ENCODE measurements at regions not wholly inside any gene's neighbourhood (a gene's known extent, or its start where the extent isn't known, plus 50 kb on each side); places are given as distances from the start of the nearest gene placed in this dataset.

DNA sequence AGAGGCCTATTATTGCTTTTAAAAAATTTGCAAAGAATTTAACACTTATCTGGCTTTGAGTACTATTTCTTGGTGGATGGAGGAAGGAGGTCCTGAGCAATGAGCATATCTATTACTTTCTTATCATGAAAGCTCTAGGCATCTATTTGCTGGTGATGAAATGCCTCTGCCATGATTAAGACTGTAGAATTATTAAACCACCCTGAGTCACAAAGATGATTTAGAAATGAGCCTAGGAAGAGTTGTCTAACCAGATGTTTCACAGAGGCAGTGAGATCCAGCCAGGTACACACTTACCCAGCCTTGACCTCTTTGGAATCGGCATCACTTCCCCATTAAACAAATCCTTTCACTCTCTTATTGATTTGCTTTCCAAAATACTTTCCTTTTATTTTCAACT, 304.4 kb upstream of the KIF2A start:
- H3K4me1 Mint-ChIP-seq (ENCODE audit: low read depth): no peaks in the 10 kb centered on the region
- no peak overlapping the region for H3K4me3 Mint-ChIP-seq
- no peaks in the 10 kb centered on the region for H3K27me3 Mint-ChIP-seq (ENCODE audit: low read depth)
- H3K9me3 Mint-ChIP-seq: no peaks in the 10 kb centered on the region
- no peaks in the 10 kb centered on the region for H3K36me3 Mint-ChIP-seq (ENCODE audit: low read depth)
- no peak overlapping the region for H3K27ac Mint-ChIP-seq

DNA sequence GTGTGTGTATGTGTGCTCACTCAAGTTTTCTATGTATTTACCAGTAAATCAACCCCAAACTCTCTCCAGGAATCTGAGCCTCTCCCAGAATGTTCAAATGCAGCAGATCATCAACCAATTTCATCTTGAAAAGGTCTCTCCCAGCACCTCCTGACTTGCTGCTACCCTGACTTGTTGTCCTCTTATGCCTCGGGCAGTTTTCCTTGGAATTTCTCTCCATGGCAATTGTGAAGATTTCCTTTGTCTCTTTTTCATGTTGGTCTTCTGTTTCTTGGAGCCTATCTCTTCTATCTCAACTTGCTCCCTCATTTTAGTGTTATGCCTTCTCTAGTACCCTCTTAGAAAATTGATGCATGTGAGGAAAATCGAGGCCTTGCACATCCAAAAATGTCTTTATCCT, 303.6 kb upstream of the KIF2A start:
- H3K27me3 Mint-ChIP-seq (ENCODE audit: low read depth): no peaks in the 10 kb centered on the region
- no peak overlapping the region for H3K27ac Mint-ChIP-seq
- no peaks in the 10 kb centered on the region for H3K9me3 Mint-ChIP-seq

DNA sequence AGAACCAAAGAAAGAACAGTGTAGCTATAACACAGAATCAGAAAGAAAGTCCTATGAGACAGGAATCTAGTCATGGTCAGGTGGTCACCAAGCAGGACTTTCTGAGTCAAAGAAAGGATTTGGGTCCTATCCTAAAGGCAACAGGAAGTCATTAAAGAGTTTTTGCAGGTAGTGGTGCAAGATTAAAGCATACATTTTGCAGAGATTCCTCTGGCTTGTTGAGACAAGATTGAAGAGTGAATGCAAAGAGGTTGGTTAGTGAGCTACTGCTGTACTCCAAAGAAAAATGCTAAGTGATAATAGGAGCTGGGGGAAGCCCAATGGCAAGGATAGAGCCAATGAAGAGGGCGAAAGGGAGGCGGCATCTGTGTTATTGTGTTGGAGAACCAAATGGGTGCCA, 300.5 kb upstream of the KIF2A start:
- no peaks in the 10 kb centered on the region for H3K27me3 Mint-ChIP-seq (ENCODE audit: low read depth)
- no peaks in the 10 kb centered on the region for H3K4me1 Mint-ChIP-seq (ENCODE audit: low read depth)
- no peak overlapping the region for H3K4me3 Mint-ChIP-seq
- H3K9me3 Mint-ChIP-seq: no peaks in the 10 kb centered on the region
- no peaks in the 10 kb centered on the region for H3K36me3 Mint-ChIP-seq (ENCODE audit: low read depth)
- H3K27ac Mint-ChIP-seq: no peak overlapping the region

More for the DNA sequence above, 303.6 kb upstream of the KIF2A start:
- Mint-ChIP-seq H3K4me1 (ENCODE audit: low read depth) (no peaks in the 10 kb centered on the region), H3K4me3 (no peak overlapping the region), H3K36me3 (ENCODE audit: low read depth) (no peaks in the 10 kb centered on the region)

DNA sequence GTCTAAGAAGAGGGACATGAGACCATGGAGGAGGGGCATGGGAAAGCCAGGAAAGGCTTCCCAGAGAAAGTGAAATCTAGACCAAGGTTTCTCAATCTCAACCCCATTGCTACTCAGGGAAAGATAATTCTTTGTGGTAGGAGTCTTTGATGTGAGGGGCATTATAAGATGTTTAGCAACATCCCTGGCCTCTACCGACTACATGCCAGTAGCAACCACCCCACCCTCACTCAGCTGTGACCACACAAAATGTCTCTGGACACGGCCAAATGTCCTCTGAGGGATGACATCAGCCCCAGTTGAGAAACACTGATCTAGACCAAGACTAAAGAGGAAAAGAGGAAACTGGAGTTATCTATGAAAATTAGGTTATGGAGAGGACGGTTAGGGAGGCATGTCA, 298.5 kb upstream of the KIF2A start:
- H3K27me3 Mint-ChIP-seq (ENCODE audit: low read depth): no peaks in the 10 kb centered on the region
- no peaks in the 10 kb centered on the region for H3K4me1 Mint-ChIP-seq (ENCODE audit: low read depth)
- no peaks in the 10 kb centered on the region for H3K9me3 Mint-ChIP-seq
- no peak overlapping the region for H3K4me3 Mint-ChIP-seq
- no peaks in the 10 kb centered on the region for H3K36me3 Mint-ChIP-seq (ENCODE audit: low read depth)
- no peak overlapping the region for H3K27ac Mint-ChIP-seq

DNA sequence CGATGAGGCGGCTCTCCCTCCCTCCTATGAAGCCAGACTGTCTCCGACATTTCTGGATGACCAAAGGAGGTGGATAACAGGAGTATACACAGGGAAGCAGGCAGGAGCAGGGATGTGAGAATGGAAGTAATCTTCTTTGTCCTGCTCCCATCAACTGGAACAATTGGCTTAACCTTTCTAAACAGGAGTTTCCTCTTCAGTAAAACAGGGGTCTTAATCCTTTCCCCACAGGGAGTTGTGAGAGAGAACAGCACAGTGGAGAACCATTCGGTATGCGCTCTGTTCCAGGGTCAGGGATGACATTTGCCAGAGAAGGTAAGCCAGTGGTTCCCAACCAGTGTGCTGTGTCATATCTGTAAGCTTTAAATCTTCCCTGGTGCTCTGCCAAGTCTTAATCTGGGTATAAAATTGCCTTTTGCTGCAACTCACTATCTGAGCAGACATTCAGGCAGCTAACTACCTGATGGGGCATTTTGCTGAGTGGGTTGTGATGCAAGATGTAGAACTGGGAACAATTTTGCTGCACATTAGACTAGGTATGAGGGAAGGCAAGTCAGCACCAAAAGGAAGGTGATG, 294.8 kb upstream of the KIF2A start:
- H3K4me3 Mint-ChIP-seq: no peak overlapping the region
- H3K27me3 Mint-ChIP-seq (ENCODE audit: low read depth): no peaks in the 10 kb centered on the region
- no peaks in the 10 kb centered on the region for H3K36me3 Mint-ChIP-seq (ENCODE audit: low read depth)
- no peak overlapping the region for H3K27ac Mint-ChIP-seq
- no peaks in the 10 kb centered on the region for H3K4me1 Mint-ChIP-seq (ENCODE audit: low read depth)
- H3K9me3 Mint-ChIP-seq: no peaks in the 10 kb centered on the region

DNA sequence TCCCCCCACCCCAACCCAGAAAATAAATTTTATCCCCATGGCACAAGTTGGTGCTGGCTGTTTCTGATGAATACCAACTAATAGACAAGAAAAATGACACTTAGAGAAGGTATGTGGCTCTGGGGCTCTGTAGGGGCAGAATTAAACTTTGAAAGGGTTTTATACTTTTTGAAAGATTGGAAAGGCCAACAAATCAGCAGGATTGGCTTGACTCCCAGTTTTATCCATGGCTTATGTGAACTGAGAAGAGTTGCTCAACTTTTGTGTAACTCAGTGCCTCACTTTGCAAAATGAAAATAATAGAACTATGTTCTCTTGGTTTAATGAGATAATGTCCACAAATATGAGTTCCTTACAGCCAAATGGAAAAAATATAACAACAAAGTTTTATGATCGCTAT, 288.9 kb upstream of the KIF2A start:
- Mint-ChIP-seq H3K9me3 (no peaks in the 10 kb centered on the region), H3K4me3 (no peak overlapping the region), H3K36me3 (ENCODE audit: low read depth) (no peaks in the 10 kb centered on the region), H3K27me3 (ENCODE audit: low read depth) (no peaks in the 10 kb centered on the region), H3K27ac (no peak overlapping the region), H3K4me1 (ENCODE audit: low read depth) (no peaks in the 10 kb centered on the region)

DNA sequence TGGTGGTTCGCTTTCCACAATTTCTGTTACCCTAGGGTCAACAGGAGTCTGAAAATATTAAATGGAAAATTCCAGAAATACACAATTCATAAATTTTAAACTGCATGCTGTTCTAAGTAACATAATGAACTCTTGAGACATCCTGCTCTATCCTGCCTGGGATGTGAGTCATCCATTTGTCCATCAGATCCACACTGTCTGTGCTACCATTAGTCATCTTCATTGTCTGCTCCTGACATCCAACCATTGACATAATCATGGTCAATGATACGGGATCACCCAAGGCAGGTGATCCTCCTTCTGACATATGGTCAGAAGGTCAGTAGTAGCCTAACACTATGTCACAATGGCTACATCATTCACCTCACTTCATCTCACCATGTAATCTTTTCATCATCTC, 276.7 kb upstream of the KIF2A start:
- Mint-ChIP-seq H3K9me3 (peaks cover 3% of the 10 kb centered on the region), H3K36me3 (ENCODE audit: low read depth) (no peaks in the 10 kb centered on the region), H3K4me1 (ENCODE audit: low read depth) (no peaks in the 10 kb centered on the region), H3K27ac (no peak overlapping the region), H3K4me3 (no peak overlapping the region), H3K27me3 (ENCODE audit: low read depth) (no peaks in the 10 kb centered on the region)

DNA sequence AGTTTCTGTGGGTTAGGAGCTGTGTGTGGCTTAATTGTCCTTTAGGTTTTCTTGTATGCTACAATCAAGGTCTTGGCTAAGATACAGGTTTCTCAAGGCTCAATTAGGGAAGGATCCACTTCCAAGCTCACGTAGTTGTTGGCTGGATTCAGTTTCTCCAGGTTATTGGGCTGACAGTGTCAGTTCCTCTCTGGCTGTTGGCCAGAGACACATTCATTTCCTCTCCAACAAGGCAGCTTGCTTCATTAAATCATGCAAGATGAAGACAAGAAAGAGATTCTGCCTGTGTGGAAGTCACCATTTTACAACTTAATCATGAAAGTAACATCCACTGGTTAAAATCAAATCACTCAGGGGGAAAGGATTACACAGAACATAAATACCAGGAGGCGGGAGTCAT, 275.7 kb upstream of the KIF2A start:
- Mint-ChIP-seq H3K36me3 (ENCODE audit: low read depth) (no peaks in the 10 kb centered on the region), H3K27ac (no peak overlapping the region), H3K4me1 (ENCODE audit: low read depth) (no peaks in the 10 kb centered on the region), H3K9me3 (peaks cover 6% of the 10 kb centered on the region), H3K27me3 (ENCODE audit: low read depth) (no peaks in the 10 kb centered on the region), H3K4me3 (no peak overlapping the region)

DNA sequence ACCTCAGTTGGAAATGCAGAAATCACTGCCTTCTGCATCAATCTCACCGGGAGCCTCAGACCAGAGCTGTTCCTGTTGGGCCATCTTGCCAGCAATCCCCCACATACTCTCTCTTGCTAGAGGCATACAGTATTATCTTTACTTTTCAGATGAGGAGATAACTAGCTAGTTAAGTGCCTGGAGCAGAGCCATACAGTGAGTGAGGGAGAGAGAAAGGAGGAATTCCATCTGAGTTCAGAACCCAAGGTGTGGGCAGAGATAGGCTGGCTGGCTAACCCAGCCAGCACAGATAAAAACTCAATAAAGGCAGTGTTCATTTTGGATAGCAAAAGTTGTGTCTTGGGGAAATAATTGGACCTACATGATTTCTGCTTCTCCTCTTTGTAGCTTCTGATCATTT, 268.0 kb upstream of the KIF2A start:
- Mint-ChIP-seq H3K4me1 (ENCODE audit: low read depth) (no peaks in the 10 kb centered on the region), H3K27me3 (ENCODE audit: low read depth) (no peaks in the 10 kb centered on the region), H3K36me3 (ENCODE audit: low read depth) (no peaks in the 10 kb centered on the region), H3K4me3 (no peak overlapping the region), H3K9me3 (peaks cover 3% of the 10 kb centered on the region), H3K27ac (no peak overlapping the region)

DNA sequence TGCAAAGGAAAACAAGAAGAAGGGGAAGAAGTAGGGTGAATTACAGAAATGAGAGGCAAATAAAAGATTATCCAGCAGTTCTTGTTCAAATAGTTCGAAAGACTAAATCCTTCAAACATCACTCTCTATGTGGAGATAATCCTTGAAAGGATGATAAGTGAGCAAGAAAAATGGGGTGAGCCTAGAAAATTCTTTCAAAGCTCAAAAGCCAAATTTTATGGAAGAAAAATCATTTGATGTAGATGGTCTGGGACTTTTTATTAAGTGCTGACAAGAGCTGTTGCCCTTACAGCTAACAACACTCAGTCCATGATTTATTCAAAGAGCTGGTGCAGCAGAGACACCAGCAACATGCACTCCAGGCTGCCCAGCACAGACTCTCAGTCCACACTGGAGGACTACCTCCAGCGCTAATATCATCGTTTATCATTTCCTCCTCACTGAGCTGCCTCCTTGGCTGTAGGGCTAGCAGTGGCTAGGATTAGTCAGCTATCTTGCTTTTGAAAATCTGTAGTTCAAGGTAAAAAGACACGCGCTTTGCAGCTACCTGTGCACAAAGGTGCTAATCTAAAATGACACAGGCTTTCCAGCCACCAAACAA, 264.8 kb upstream of the KIF2A start:
- no peak overlapping the region for H3K27ac Mint-ChIP-seq
- no peaks in the 10 kb centered on the region for H3K9me3 Mint-ChIP-seq
- H3K4me3 Mint-ChIP-seq: no peak overlapping the region
- H3K36me3 Mint-ChIP-seq (ENCODE audit: low read depth): no peaks in the 10 kb centered on the region
- H3K4me1 Mint-ChIP-seq (ENCODE audit: low read depth): no peaks in the 10 kb centered on the region
- H3K27me3 Mint-ChIP-seq (ENCODE audit: low read depth): no peaks in the 10 kb centered on the region

DNA sequence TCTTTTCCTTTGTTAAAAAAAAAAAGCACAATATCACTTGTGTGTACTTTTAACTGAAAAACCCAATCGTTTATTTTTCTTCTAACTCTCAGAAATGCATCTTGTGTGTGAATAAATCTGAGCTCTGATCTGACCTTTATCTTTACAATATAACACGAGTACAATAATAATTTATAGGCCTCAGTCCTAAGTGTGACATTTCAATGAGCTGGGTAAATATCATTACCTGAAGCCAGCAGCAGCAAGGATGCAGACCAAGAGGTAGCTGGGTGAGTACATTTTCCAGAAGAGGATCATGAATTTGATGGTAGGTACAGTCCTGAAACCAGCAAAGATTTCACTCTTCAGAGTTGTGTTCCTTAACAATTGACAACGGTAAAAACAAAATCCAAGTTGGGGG, 264.0 kb upstream of the KIF2A start:
- Mint-ChIP-seq H3K4me1 (ENCODE audit: low read depth) (no peaks in the 10 kb centered on the region), H3K9me3 (no peaks in the 10 kb centered on the region), H3K27me3 (ENCODE audit: low read depth) (no peaks in the 10 kb centered on the region), H3K27ac (no peak overlapping the region), H3K4me3 (no peak overlapping the region), H3K36me3 (ENCODE audit: low read depth) (no peaks in the 10 kb centered on the region)

DNA sequence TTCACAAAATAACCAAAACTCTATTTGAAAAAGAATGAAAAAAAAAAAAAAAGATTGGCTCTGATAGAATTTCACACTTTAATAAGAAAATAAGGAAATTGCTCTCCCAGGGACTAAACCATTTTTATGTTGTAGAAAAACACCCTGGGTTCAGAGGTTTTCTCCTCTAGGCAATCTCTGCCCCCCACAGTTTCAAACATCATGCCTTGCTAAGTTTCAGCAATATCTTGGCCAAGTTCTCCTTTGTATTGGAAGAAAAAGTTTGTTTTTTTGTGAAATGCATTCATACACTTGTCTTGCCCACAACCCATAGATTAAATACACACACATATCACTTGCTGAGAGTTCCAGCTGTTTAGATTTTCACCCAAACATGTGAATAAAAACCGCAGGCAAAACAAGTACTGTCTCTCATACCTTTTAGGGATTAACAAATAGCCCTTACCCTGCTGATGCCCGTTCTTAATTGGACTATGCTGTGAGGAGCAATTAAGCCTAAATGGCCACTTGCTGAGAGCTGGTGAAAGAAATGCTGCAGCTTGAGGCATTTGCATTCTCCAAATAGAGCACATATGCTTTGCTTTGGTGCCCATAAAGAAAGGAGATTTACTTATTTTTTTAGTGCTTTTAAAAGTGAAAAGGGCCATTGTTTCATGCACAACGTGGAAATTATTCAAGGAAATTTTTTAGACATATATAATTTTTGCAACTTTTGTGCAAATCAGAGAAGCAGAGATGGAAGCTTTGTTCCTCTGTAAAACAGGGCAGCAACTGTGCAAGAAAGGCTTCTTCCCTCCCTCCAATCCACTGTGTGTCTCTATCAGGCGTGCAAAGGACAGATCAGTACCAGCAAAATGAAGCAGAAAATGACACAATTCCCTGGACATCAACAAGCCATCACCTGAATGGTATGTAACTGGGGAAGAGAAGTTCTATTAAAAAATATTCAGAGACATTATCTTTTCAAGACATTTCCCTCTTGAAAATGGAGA, 262.4 kb upstream of the KIF2A start:
- Mint-ChIP-seq H3K4me1 (ENCODE audit: low read depth) (no peaks in the 10 kb centered on the region), H3K36me3 (ENCODE audit: low read depth) (no peaks in the 10 kb centered on the region), H3K27ac (no peak overlapping the region), H3K27me3 (ENCODE audit: low read depth) (peaks cover 2% of the 10 kb centered on the region), H3K9me3 (no peaks in the 10 kb centered on the region), H3K4me3 (no peak overlapping the region)

DNA sequence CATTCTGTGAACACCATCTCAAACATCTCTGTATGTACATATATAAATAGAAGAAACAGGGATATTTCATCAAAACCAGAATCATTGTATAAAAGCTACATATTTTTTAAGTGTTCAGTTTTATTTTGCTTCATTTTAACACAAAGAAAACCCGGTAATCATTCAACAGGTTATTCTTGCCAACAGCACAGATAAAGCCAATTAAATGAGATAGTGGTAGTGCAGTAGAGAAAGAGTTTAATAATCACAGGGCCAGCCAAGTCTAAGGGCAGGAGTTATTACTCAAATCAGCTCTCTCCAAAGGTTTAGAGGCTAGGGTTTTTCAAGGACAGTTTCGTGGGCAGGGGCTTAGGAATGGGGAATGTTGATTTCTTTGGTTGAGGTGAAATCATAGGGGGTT, 261.0 kb upstream of the KIF2A start:
- H3K27me3 Mint-ChIP-seq (ENCODE audit: low read depth): peaks cover 6% of the 10 kb centered on the region
- H3K9me3 Mint-ChIP-seq: no peaks in the 10 kb centered on the region
- H3K4me1 Mint-ChIP-seq (ENCODE audit: low read depth): no peaks in the 10 kb centered on the region
- no peak overlapping the region for H3K27ac Mint-ChIP-seq
- no peak overlapping the region for H3K4me3 Mint-ChIP-seq
- H3K36me3 Mint-ChIP-seq (ENCODE audit: low read depth): no peaks in the 10 kb centered on the region

DNA sequence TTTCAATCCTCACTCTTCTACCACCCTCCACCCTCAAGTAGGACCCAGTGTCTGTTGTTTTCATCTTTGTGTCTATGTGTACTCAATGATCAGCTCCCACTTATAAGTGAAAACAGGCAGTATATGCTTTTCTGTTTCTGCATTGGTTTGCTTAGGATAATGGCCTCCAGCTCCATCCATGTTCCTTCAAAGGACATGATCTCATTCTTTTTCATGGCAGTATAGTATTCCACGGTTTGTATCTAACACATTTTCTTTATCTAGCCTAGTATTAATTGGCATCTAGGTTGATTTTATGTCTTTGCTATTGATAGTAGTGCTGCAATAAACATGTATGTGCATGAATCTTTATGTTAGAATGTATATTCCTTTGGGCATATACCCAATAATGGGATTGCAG, 259.8 kb upstream of the KIF2A start:
- H3K27me3 Mint-ChIP-seq (ENCODE audit: low read depth): peaks cover 6% of the 10 kb centered on the region
- no peaks in the 10 kb centered on the region for H3K4me1 Mint-ChIP-seq (ENCODE audit: low read depth)
- no peak overlapping the region for H3K27ac Mint-ChIP-seq
- no peaks in the 10 kb centered on the region for H3K9me3 Mint-ChIP-seq
- no peaks in the 10 kb centered on the region for H3K36me3 Mint-ChIP-seq (ENCODE audit: low read depth)
- H3K4me3 Mint-ChIP-seq: no peak overlapping the region

DNA sequence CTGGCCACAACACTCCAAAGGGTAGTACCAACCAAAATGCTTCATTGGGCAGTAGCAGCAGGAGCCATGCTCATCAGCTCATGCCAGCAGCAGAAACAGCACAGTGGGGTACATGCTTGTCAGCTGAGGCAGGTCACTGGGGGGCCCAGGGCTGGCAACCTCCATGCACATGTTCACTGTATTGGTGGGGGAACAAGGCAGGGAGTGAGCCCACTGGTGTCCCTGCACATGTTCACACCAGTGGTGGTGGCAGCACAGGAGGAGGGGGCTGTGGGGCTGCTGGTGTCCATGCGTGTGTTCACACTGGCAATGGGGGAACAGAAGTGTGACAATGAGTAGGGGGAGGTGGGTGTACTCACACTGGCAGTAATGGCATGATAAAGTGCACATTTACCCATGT, 254.3 kb upstream of the KIF2A start:
- no peaks in the 10 kb centered on the region for H3K9me3 Mint-ChIP-seq
- H3K4me1 Mint-ChIP-seq (ENCODE audit: low read depth): no peaks in the 10 kb centered on the region

More for the DNA sequence above, 254.3 kb upstream of the KIF2A start:
- peaks cover 6% of the 10 kb centered on the region for H3K27me3 Mint-ChIP-seq (ENCODE audit: low read depth)
- no peaks in the 10 kb centered on the region for H3K36me3 Mint-ChIP-seq (ENCODE audit: low read depth)
- H3K4me3 Mint-ChIP-seq: no peak overlapping the region
- no peak overlapping the region for H3K27ac Mint-ChIP-seq
